Stimulated activated CD4-positive, alpha-beta T cell treated with anti-CD3 and anti-CD28 coated beads, Interleukin-12 subunit alpha, Interleukin-12 subunit beta, amount 100 ng/mL, for 4 hours (primary cell): ENCODE measurements at regions not wholly inside any gene's neighbourhood (a gene's known extent, or its start where the extent isn't known, plus 50 kb on each side); places are given as distances from the start of the nearest gene placed in this dataset.

Experiments
- DNase-seq: peaks from one replicate; pipeline ENCODE4 v3.0.0-alpha.2; 2020

DNA sequence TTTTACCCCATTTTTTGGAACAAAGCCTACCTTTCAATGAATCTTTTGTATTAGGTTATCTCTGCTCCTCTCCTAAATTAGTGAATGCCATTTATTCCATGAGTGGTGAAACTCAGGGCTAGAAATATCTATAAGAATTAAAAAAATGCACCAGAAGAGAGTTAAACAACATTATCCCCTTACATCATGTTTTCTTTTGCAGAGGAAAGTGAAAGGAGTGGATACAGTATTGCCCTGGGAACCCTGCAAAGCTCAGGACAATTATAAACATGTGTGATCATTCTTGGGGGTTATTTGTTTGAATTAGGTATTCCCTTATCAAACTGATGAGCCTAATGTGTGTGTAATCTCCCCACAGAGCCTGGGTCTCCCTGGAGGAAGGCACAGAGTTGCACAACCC, 559.2 kb downstream of the RNF144A start:
- DNase-seq, result no peak

GRCh38 chr2:7479603-7480002, 562.4 kb downstream of the RNF144A start:
- no peak for DNase-seq

GRCh38 chr2:7480431-7480830, 563.2 kb downstream of the RNF144A start:
- no peak for DNase-seq

- DNase-seq, result no peak
These were observed 573.5 kb downstream of the RNF144A start for GRCh38 chr2:7490672-7491071.

DNA sequence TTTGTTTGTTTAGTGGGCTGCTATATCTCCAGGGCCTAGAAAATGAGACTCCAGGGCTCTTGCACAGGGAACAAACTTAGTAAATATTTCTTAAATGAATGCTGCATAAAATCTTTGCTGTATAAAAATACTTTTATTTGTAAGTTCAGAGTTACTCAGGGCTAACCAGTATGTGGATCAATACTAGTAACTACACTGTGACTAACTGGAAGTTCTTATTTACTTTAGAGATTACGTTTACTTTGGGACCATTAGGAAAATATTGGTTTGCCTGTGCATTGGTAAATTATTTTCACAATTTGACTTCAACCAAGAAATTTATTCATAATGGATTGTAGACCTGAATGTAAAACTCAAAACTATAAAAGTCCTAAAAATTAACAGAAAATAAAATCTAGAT, 575.5 kb downstream of the RNF144A start:
- DNase-seq, result no peak

GRCh38 chr2:7497178-7497577, 580.0 kb downstream of the RNF144A start:
- no peak for DNase-seq

DNA sequence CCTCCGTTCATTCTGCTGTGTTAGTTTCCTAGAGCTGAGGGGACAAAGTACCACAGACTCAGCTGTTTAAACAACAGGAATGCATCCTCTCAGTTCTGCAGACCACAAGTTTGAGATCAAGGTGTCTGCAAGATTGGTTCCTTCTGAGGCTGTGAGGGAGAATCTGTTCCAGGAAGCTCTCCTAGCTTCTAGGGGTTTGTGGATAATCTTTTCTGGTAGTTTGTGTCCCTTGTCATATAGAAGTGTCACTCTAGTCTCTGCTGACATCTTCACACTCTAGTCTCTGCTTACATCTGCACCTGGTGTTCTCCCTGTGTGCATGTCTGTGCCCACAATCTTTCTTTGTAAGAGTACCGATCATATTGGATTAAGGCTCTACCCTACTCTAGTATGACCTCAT, 581.8 kb downstream of the RNF144A start:
- no peak for DNase-seq

DNA sequence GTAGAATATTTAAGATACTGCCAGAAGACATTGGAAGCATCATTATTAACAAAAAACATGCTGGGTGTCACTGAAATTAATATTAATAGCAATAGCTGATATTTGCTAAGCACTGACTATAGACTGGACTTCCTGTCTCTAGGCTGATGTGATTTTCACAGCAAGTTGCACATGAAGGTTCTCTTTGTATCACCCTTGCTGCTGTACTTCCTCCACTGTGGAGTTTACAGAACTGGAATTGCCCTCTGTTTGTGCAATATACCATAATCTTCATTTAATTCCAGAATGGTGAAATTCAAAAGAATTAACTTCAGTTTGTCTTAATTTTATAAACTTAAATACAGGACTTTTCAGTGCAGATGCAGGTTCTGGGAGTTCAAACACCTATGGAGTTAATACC, 585.1 kb downstream of the RNF144A start:
- DNase-seq, result no peak

DNA sequence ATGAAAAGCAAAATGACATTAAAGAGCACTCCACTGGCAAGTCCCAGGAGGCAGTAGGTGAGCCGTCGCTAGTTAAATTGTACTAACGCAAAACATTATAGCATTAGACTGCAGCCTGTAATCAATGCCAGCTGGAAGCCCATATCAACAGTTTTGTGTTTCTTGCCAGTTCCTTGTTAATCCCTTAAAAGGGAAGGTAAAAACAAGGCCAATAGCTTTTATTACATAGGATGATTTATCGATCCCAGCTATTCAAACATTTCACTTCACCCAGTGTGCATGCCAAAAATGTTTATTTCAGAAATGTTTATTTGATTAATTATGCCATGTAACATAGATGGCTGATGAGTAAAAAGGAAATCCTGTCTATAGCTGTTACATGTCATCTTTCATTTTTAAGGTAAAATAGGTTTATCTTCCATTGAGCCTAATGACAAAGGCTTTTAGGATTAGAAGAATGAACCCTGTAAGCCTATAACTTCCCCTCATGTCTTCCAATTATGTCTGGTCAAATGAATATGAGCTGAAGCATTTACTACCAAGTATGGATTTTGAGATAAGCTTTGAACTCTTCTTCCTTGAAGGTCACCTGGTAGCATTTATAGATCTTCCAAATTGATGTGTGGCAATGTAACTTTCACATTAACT, 591.2 kb downstream of the RNF144A start:
- DNase-seq, result no peak

DNA sequence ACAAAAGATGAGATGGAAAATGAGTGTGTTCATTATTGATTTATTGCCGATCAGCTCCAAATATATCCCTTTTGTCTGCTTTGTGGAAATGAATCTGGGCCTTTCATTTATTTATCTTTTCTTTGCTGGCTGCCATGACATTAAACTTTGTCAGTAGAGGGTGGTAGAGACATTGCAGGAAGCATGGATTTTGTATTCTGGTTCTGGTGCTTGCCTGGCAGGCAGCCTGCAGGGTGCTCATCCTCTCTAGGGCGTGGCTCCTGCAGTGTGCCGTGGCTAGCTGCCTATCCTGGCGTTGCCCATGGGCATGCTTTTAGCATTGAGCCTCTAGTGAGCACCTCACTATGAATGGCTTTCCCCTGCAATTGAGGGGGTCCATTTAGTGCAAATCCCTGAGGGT, 593.1 kb downstream of the RNF144A start:
- DNase-seq, result no peak

DNA sequence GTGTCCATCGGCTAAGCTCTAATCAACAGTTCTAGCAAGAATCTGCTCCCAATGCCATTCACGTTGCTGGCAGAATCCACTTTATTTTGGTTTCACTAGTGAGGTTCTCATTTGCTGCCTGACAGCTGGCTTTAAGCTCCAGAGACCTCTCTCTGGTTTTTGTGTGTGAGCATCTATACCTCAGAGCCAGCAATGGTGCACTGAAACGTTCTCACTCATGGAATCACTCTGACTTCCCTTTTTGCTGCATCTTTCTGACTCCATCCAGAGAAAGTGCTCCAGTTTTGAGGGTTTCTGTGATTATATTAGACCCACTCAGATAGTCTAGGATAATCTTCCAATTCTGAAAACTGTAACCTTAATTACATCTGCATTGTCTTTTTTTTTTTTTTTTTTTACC, 596.6 kb downstream of the RNF144A start:
- DNase-seq, result no peak

GRCh38 chr2:7515327-7515726, 598.1 kb downstream of the RNF144A start:
- no peak for DNase-seq

- no peak for DNase-seq
These were observed 599.4 kb downstream of the RNF144A start for GRCh38 chr2:7516484-7517063.

- no peak for DNase-seq
These were observed 599.9 kb downstream of the RNF144A start for GRCh38 chr2:7517088-7517487.

DNA sequence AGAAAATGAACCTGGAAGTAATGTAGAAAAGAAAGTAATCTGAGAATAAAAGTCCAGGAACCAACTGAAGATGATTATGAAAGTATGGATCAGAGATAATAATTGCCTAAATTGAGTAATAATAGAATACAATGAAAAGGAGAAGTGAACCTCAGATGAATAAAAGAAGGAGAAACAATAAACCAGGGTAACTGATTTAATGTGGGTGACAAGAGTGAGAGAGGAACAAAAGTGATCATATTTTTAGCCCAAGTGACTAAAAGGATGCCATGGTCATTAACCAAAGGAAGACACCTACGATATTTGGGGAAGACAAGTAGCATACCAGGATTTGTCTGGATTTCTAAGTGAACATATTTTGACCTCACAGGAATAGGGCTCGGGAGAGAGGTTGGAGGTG, 600.6 kb downstream of the RNF144A start:
- no peak for DNase-seq

DNA sequence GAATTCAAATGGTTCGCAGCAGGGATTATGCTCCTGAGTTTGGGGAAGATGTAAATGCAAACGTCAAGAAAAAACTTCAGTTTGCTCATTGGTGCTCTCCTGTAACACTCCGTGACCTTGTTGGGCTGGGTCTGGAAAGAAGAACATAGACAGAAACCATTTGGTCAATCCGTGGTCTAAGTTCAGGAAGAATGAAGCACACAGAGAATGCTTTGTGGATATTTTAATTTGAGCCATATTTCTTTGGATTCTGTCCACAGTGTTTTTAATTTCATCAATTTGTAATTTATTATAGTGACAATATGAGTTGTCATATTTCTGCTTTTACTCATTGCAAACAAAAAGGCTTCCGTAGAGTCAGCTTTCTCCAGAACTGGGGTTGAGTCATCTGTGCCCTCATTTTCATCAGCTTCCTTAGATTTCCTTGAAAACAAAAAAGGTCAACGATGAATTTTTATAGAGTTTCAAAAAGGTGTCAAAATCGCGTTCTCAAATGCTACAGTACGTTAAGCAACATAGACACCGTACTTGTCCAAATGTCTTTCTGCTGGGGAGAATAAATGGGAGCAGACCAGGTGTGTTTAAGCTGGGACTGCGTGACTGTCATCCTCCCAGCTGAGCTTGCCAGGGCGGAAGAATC, 606.4 kb downstream of the RNF144A start:
- no peak for DNase-seq

DNA sequence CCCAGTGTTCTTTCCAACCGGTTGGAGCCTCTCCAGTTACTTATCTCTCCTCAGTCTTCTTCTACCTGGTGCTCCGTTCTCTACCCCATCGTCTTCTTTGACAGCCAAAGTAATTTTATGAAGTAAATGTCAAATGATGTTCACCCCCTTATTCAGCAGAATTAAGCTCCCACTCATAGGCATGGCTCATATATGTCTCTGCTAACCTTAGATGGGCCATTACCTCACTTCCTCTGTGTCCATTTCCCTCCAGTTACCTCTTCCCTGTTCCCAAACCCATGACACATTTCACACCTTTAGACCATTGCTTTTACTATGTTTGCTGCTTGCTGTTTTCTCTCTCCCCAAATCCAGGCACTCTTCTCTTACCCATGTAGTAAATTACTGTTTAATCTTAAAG, 607.0 kb downstream of the RNF144A start:
- no peak for DNase-seq

GRCh38 chr2:7525746-7526145, 608.5 kb downstream of the RNF144A start:
- no peak for DNase-seq

- no peak for DNase-seq
These were observed 610.0 kb downstream of the RNF144A start for GRCh38 chr2:7527165-7527722.

DNA sequence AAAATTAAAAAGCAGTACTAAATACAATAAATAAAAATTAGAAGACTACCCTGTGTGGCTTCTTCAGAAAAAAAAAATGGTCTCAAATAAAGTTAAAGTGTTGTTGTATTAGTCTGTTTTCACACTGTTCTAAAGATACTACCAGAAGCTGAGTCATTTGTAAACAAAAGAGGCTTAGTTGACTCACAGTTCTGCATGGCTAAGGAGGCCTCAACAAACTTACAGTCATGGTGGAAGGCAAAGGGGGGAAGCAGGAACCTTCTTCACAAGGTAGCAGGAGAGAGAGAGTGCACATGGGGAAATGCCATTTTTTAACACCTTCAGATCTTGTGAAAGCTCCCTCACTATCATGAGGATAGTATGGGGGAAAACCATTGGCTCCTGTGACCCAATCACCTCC, 612.8 kb downstream of the RNF144A start:
- DNase-seq, result no peak

GRCh38 chr2:7539077-7539476, 621.9 kb downstream of the RNF144A start:
- DNase-seq, result no peak

DNA sequence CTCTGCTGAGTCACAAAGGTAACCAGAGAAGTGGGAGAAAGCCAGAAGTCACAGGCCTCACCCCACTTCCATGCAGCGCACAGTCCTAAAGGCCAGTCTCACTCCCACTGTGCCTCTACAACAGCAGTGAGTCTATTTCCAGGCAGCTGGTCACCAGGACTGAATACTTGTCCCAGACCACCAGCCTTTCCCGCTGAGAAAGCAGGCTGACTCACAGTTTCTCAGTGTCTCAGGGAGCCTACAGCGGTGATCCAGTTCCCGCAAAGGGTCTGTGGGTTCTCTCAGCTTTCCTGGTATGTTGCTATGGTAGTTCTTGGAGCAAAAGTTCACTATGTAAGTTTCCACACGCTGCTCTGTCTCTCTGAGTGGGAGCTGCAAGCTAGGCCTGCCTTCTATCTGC, 622.5 kb downstream of the RNF144A start:
- no peak for DNase-seq

DNA sequence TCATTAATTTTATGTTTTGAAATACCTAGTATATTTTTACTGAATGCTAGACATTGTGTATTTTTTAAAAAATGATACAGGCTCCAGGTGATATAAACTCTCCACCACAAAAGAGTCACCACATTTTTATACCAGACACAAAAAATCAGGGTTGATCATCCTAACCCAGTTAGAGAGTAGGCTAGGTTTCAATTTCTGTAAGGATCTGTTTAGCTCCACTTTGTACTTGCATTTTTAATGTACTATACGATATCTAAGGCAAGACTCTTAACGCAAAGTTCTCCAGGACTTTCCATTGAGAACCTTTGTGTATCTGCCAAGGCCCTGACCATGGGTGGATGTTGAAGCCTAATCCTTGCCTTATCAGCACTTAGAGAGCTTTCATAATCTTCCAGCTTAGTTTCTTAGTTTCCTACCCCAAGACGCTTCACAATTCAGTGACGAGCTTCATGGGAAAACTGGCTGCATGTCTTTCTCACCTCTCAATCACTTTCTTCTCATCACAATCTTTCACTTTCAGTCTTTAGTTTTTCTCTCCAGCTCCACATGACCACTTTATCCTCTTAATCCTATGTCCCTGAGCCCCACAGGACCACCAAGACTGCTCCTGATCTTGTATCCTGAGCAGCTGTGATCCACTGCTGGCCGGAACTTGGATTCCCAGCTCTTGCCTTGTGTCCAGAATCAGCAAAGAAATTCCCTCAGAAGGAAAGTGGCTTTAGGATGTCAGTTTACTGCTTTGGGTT, 635.8 kb downstream of the RNF144A start:
- DNase-seq, result no peak

- DNase-seq, result no peak
These were observed 638.0 kb downstream of the RNF144A start for GRCh38 chr2:7555260-7555659.
